Germinal center (tissue), 1 donor: ENCODE measurements at regions not wholly inside any gene's neighbourhood (a gene's known extent, or its start where the extent isn't known, plus 50 kb on each side); places are given as distances from the start of the nearest gene placed in this dataset.

Experiments used
- DNase-seq: peaks from one replicate; pipeline ENCODE4 v3.0.0; 2012; ENCODE audit warnings: mixed read lengths, low spot score

GRCh38 chr1:90402893-90403849, 313.9 kb downstream of the BARHL2 start:
- no peak for DNase-seq

GRCh38 chr1:90400131-90400530, 317.0 kb downstream of the BARHL2 start:
- DNase-seq = no peak

DNA sequence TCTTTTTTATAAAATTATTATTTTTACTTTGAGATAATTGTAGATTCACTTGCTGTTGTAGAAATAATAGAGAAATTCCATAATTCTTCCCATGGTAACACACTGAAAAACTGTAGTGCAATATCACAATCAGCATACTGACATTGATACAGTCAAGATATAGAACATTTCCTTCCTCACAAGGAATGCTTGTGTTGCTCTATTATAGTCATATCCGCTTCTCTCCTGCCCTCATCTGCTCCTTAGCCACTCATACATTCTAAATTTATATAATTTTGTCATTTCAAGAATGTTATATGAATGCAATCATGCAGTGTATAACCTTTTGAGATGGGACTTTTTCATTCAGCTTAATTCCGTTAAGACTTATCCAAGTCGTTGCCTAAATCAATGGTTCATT, 320.2 kb downstream of the BARHL2 start:
- DNase-seq = no peak

DNA sequence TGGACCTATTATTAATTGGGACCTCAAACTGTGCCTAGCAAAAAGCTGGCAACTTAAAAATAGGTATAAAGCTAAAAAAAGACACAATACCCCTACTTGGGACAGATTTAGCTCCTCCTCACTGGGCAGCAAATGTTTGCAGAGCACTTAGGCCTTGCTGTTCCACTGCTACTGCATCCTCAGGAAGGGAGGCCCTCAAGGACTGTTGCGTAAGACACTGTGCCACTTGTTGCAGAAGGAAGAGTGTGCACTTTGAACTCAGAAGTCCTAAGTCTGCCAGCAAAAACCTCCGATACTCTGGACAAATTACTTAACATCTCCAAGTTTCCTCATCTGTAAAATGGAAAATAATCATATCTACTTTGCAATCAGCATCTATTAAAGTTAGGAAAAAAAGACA, 322.9 kb downstream of the BARHL2 start:
- no peak for DNase-seq

- no peak for DNase-seq
These were observed 324.1 kb downstream of the BARHL2 start for GRCh38 chr1:90393025-90393424.

DNA sequence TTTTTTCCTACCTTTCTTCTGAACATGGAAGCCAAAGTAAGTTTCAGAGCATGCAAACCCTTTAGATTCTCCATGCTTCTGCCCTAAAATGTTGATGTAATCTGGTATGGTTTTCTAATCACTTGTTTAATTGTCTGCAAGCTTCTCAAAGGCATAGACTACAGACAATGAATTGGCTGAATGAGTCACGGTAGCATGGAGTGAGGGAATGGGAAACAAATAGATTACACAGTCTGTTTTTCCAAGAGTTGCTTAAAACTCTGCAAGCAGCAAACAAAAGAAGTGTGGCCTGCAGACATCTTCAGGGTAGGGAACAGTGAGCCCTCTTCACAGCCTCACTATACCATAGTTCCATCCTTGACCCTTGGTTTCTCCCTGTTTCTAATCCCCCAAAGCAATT, 326.0 kb downstream of the BARHL2 start:
- DNase-seq = no peak

DNA sequence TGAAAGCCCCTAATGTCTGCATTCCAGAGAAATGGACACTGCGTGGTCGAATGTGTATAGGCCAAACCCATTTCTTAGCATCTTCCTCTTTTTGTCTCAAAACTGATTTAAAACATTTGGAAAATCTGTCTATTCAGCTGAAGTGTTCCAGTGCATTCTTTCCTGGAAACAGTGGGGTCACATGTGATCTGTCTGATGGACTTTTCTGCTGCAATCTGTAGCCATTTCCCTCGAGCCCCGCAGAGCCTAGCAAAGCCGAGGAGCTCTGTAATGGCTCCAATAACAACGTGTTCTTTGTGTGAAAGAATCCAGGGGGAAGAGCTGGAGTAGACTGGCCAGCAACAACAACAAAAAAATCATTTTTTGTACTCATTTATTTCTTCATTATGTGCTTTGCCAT, 329.3 kb downstream of the BARHL2 start:
- DNase-seq = no peak

- no peak for DNase-seq
These were observed 330.0 kb downstream of the BARHL2 start for GRCh38 chr1:90386899-90387720.

DNA sequence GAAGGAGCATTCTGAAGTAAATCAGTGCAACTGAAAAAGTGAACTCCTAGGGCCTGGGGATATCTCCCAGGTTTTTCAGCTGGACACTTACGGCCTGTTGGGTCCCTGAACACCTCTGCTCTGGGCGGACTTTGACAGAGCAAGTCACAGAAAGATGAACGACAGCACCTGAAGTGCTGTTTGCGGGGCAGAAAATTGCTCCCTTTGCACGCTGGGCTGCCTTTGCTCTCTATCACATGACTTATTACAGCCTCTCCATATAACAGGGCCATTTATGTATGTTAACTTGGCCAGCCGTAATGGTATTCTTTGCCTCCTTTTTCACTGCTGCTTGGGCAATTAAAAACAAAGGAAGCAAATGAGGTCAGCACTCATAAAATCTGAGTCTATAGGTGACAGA, 332.9 kb downstream of the BARHL2 start:
- no peak for DNase-seq

DNA sequence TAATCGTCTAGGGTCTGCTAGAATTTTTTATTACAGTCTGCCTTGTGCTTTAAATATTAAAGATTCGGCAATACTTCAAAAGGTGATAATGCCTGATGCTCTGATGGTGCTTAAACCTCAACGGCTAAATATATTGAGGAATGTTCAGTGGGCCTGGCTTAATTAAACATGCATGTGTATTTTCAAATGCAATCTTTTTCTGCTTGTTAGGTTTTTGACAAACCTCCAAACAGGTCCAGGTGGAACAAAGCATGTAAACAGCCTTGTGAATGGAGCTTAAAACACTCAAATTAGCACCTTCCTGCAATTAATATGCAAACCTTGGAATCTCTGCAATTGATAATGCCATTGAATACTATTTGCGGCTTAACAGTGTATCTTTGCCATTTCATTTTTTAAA, 334.9 kb downstream of the BARHL2 start:
- DNase-seq = no peak

- DNase-seq = no peak
These were observed 335.5 kb downstream of the BARHL2 start for GRCh38 chr1:90381598-90381997.

GRCh38 chr1:90371448-90371813, 345.7 kb downstream of the BARHL2 start:
- DNase-seq = no peak

GRCh38 chr1:90370686-90371447, 346.2 kb downstream of the BARHL2 start:
- DNase-seq = no peak

- DNase-seq = no peak
These were observed 354.9 kb downstream of the BARHL2 start for GRCh38 chr1:90362163-90362562.

DNA sequence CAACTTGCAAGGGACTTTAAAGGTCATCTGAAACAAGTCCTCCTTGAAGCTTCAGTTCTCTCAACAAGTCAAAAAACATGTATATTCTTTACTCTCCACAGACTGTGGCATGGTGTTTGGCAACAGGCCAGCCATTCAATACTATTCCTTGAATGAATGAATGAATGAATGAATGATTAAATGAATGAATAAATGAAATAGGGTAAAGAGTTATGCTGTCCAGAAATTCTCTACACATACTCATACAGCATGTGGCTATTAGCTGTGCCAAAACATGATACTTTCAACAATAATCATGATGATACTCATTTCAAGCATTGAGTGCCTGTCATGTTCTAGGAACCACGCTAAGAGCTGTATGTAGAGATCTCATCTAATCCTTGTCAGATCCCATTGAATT, 356.1 kb downstream of the BARHL2 start:
- DNase-seq = no peak

GRCh38 chr1:90359994-90360393, 357.1 kb downstream of the BARHL2 start:
- DNase-seq = no peak

DNA sequence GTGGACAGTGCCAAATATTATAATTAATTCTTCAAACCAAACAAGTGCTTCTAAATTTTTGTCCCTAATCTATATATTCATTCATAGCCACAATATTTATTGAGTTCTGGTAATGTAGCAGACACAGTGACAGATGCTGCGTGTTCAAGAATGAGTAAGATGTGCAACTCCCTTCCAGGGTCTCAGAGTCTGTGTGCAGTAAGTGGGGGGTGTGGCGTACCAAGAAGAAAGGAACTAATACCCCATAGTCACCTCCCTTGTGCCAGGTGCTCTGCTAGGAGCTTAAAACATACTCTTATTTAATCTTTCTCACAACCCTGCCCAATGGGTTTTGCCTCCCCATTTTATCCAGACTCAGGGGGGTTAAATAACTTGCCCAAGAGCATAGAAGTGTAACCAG, 358.7 kb downstream of the BARHL2 start:
- DNase-seq = no peak

DNA sequence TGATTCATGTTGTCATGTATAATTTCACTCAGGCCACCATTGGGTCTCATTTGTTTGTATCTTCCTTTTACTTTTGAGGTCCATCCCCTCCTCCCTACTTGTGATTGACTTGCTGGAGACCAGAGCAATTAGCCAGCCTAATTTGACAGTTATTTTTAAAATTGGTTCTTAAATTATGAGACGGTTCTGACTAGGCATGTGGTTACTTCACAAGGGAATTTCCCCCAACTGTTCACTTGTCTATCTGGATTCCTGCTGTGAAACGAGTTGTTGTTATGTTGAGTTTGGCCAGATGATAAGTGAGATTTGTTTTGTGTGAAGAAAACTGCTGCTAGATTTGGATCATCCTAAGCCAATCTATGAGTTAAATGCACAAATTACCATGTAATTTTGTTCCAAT, 359.1 kb downstream of the BARHL2 start:
- no peak for DNase-seq

DNA sequence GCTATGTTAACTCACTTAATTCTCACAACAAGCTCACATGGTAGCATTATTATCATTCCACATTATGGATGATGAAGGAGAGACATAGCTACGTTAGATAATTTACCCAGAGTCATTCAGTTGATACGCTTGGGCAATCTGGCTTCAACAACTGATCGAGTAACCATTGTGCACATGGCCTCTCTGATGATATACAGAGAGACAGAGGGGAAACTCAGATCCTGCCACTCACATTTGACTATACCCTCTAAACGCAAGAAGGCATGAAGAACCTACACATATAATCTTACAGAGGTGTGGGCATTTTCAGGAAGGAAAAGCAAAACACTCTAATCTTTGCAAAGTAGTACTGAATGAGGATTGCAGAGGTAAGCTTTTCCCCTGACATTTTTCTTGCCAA, 360.1 kb downstream of the BARHL2 start:
- DNase-seq = no peak

GRCh38 chr1:90356101-90356500, 361.0 kb downstream of the BARHL2 start:
- DNase-seq = no peak

GRCh38 chr1:90354704-90355103, 359.8 kb downstream of the ZNF326 start:
- DNase-seq = no peak

- DNase-seq = no peak
These were observed 356.1 kb downstream of the ZNF326 start for GRCh38 chr1:90351019-90351418.
